HT1080 (cell line): ENCODE measurements at regions not wholly inside any gene's neighbourhood (a gene's known extent, or its start where the extent isn't known, plus 50 kb on each side); places are given as distances from the start of the nearest gene placed in this dataset.

Experiments
- DNase-seq: peaks from one replicate; pipeline ENCODE4 v3.0.0-alpha.2; 2015; ENCODE audit warnings: low read depth

GRCh38 chr7:21141476-21141875, 286.4 kb upstream of the SP4 start:
- no peak for DNase-seq

DNA sequence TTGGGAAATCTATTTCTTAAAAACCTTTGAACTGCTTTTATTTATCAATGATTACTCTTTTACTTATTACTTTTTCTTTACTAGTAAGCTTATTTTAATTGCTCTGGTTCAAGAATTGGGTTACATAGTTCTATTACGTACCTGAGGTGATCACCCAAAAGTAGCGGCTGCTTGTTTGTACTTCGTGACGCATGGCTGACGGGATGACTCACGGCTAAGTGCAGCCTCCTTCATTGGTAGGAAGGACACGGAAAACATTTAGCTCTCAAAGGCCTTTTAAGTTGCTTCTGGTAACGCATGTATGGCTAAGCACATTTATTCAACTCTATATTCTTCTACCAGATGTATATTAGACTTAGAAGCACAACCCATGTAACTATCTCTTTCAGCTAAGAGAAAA, 285.8 kb upstream of the SP4 start:
- peak; percentile 21 for DNase-seq

DNA sequence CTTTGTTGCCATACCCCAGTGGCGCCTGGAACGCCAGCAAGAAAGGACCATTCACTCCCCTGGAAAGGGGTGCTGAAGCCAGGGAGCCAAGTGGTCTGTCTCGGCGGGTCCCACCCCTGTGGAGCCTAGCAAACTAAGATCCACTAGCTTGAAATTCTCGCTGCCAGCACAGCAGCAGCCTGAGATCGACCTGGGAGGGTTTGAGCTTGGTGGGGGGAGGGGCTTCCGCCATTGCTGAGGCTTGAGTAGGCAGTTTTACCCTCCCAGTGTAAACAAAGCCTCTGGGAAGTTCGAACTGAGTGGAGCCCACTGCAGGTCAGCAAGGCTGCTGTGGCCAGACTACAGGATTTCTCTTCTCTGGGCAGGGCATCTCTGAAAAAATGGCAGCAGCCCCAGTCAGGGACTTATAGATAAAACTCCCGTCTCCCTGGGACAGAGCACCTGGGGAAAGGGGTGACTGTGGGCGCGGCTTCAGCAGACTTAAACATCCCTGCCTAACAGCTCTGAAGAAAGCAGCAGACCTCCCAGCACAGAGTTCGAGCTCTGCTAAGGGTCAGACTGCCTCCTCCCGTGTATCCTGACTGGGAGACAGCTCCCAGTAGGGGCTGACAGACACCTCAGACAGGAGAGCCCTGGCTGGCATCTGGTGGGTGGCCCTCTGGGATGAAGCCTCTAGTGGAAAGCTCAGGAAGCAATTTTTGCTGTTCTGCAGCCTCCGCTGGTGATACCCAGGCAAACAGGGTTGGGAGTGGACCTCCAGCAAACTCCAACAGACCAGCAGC, 281.1 kb upstream of the SP4 start:
- no peak for DNase-seq

GRCh38 chr7:21149809-21150208, 278.1 kb upstream of the SP4 start:
- no peak for DNase-seq

DNA sequence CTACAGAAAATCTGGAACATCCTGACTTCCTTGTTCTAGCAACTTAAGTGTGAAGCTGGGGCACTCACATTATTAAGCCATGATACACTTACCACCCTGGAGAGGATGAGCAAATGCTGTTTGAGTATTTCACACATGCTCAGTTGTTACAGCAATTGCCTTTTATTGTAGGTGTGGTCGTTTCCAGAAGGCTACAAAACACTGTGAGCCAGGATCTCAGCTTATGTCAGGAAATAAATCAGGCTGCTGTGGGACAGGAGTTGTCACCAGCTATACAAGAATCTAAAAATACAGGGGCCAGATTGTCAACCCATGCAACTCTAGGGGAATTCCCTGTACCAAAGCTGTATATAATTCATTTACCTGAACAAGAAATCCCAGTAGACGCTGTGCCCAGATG, 273.3 kb upstream of the SP4 start:
- no peak for DNase-seq

- no peak for DNase-seq
These were observed 268.4 kb upstream of the SP4 start for GRCh38 chr7:21159506-21159905.

DNA sequence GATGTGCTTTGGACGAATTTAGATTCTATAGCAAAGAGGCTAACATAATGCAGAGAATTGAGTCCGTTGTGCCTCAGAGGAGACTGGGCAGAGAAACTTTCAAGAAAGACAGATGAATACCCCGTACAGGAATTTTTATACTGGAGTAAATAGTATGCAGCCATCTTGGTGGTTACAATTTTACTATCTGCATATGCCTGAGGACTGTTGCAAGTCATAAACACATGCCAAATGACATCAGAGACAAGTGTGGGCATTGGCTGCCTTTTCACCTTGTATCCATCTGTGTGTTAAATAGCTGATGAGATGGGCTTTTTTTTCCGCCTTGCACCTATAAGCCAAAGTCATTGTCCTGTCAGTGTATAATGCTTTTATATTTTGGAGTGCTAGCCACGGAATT, 267.5 kb upstream of the SP4 start:
- DNase-seq: no peak

GRCh38 chr7:21167942-21168341, 259.9 kb upstream of the SP4 start:
- no peak for DNase-seq

DNA sequence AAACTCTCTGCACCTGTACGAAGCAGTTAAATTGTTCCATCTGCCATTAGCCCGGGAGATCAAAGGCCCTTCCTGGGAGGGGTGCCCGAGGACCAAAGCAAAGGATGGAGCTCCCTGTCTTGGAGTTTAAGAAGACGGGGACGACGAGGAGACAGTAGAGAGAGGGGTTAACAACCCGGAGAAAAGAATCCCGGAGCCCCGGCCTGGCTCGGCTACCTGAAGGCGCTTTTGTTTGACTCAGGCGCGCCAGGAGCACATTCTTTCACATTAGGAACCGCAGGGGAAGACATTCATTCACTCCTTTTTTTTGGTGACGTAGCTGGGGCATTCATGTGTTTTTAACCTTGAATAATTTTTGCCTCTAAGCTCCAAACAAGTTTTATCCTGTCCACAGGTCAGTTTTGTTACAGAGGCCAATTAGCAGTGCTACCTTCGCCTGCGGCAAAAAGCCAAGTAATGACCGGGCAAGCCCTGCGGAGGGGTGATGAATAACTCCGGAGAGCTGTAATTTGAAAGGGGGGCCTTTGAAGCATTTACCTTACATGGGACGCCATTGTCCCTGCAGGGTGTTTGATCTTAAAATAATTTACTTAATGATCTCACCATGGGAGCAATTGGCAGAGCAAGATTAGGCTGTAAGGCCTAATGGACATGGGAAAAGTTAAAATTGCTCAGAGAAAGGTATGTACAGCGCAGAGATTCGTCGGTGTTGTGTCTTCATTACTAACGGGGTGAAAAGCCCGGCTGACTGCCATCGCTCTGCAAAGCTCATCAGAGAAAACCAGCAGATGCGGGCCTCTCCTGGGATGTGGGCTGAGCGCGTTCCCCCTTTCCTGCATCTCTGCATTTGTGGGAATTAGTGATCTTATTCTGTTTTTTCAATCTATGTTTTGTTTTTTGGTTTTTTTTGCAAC, 258.0 kb upstream of the SP4 start:
- no peak for DNase-seq

DNA sequence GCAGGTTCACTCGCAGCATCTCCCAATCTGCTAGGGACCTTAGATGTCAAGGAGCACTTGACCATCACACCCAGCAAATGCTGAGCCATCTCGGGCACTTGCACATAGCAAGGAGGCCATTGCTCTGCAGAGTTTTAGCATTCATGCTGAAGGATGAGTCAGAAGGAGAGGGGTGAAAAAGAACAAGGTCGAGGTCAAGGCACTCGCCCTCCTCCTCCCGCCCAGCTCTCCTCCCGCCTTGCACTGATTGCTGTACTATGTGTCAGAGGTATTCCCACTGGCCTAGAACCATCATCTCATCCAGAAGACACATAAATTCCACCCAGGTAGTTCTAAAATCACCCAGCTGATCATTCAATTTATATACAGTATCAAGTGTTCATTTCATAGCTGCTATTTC, 255.1 kb upstream of the SP4 start:
- no peak for DNase-seq

DNA sequence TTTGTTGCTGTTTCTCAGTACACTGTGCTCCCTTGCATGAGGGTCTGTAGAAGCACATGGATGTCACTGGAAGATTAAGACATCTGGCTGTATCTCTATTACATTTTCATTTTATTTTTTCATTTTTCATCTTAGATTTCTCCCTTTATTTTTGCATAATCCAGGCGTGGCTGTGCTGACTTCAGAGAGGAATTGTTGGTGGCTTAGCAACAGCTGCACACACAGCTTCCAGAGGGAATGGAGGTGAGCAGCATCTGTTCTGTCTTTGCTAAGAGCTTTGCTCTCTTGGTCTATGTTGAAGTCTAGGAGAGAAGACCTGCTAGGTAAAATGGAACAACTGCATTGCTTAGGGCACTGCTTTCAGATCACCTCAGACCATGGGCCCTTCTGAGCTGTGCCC, 254.4 kb upstream of the SP4 start:
- no peak for DNase-seq

GRCh38 chr7:21175714-21176113, 252.2 kb upstream of the SP4 start:
- DNase-seq: no peak

- DNase-seq: no peak
These were observed 242.8 kb upstream of the SP4 start for GRCh38 chr7:21184942-21185652.

GRCh38 chr7:21185653-21186265, 242.1 kb upstream of the SP4 start:
- no peak for DNase-seq

DNA sequence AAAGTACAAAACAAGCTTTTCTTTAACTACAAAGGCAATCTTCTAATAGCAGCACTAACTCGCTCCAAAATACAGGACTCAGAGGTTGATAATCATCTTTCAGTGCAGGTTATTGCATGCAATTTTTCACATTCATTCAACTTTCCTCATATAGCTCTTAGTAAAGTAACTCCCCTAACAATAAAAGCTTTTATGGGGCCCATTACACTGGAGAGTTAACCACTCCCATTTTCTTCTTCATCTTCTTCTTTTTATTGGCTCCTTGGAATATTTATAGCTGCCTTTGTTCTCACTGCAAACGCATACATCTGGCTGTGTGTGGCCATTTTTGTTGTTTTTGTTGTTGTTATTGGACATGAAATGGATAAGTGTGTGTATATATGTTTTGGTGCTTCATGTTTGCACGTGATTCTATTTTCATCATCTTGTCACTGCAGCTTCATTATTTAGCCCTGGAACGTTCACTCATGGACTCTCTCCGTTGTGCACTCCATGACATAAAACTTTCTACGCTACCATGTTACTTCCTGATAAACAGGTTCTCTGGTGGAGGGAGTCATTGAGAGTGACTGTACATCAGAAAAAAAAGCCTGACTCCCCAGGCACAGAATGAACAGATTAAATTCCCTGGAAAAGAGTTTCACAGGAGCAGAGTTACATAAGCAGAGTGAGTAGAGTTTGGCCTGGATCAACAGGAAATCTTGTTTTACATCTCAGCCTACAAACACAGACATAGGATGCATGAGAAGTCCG, 236.4 kb upstream of the SP4 start:
- no peak for DNase-seq

DNA sequence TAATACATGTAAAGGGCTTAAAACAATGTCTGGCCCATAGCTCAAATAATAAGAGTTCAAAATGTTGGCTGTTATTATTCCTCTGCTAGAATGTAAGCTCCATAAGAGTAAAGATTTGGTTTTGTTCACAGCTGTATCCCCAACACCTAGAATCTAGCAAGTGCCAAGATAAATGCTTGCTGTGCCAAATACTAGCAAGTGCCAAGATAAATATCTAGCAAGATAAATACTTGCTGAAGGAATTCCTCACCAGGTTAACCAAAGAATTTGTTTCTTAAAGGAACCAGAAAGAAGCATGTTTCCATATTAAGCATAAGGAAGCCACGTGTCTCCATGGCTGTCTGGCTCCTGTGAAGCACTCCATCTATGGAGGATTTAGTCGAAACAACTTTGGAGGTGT, 235.2 kb upstream of the SP4 start:
- DNase-seq: no peak

DNA sequence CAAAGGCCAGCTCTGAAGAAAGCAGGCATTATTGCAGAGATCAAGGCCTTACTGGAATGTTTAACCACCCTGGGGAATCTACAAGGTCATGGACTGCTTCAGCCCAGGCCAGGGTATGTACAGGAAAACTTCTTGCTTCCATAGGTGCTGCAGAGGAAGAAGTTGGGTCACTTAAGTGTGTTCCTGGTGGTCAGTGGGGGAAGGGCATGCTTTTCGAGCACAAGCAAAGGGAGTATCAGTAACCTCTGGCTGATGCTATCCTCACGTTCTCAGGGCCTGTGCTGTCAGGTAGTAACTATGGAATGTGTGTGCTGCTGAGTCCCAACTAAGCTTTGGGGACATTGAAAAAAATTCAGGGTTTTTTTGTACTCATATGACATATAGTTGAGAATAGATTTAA, 234.0 kb upstream of the SP4 start:
- no peak for DNase-seq

- DNase-seq: no peak
These were observed 232.9 kb upstream of the SP4 start for GRCh38 chr7:21194936-21195335.

DNA sequence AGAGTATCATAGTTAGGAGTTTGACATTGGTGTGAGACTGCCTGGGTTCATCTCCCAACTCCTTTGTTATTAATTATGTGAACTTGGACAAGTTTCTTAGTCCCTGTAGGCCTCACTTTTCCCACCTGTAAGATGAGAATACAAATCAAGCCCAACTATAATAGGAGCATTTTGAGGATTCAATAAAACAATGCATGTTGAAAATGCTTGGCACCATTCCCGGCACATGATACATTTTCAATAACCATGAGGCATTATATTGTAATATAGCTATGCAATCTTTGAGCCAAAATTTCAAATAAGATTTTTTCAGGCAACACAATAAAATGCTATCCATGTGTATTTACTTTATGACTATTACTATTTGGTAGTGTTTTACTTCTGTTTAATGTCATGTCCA, 229.0 kb upstream of the SP4 start:
- DNase-seq: no peak

DNA sequence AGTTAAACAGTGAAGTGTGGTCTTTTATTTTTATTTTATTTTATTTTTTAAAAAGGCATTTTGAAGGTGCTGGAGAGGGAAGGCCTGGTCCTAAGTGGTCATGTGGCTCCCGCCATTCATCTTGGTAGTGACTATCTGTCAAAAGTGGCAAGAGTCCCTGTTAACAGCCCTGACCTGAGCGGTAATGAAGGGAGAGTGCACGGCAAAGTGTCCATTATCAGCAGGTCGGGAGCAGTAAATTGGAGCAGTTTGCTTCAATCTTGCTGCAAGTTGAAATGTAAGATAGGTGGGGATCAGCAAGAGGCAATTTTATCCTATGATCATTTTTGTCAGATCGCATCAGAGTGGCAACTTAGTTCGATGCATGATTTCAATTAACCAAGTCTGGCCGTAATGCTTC, 227.4 kb upstream of the SP4 start:
- DNase-seq: no peak

GRCh38 chr7:21214657-21215056, 213.2 kb upstream of the SP4 start:
- DNase-seq: no peak
